RWPE2 (cell line): ENCODE measurements at regions not wholly inside any gene's neighbourhood (a gene's known extent, or its start where the extent isn't known, plus 50 kb on each side); places are given as distances from the start of the nearest gene placed in this dataset.

Source experiments
- ATAC-seq: fragments of 200-7000 bp; cut with Tn5 transposase; 3 replicates; pipeline ENCODE4 v1.9.1; 2021; ENCODE audit warnings: low read depth
- DNase-seq: peaks from one replicate; pipeline ENCODE4 v3.0.0-alpha.2; 2020; ENCODE audit warnings: low spot score
- H3K27ac ChIP-seq: fragments of 450-650 bp; 2 replicates; pipeline ENCODE4 v1.5.1; 2017; ENCODE audit warnings: mild to moderate bottlenecking; ENCODE audit not compliant: poor library complexity, severe bottlenecking
- H3K27me3 ChIP-seq: fragments of 250-450 bp; sonication (Bioruptor Pico); 2 replicates; pipeline ENCODE4 v1.5.1; 2021; ENCODE audit warnings: mild to moderate bottlenecking, moderate library complexity; ENCODE audit not compliant: insufficient read depth, poor library complexity, severe bottlenecking
- H3K36me3 ChIP-seq: fragments of 250-450 bp; sonication (Bioruptor Pico); 2 replicates; pipeline ENCODE4 v1.5.1; 2020; ENCODE audit warnings: low read depth, mild to moderate bottlenecking, moderate library complexity
- H3K4me1 ChIP-seq: fragments of 250-450 bp; sonication (Bioruptor Pico); 2 replicates; pipeline ENCODE4 v1.5.1; 2021; ENCODE audit warnings: mild to moderate bottlenecking, moderate library complexity; ENCODE audit not compliant: insufficient read depth, poor library complexity, severe bottlenecking
- H3K4me3 ChIP-seq: fragments of 250-450 bp; sonication (Bioruptor Pico); 2 replicates; pipeline ENCODE4 v1.5.1; 2021; ENCODE audit warnings: mild to moderate bottlenecking, moderate library complexity; ENCODE audit not compliant: severe bottlenecking
- H3K9me3 ChIP-seq: fragments of 250-450 bp; sonication (Bioruptor Pico); 2 replicates; pipeline ENCODE4 v1.5.1; 2021; ENCODE audit warnings: mild to moderate bottlenecking, moderate library complexity; ENCODE audit not compliant: severe bottlenecking
- TF ChIP-seq, protein P1 (sequence below): fragments of 450-650 bp; IDR thresholded peaks from one replicate; pipeline ENCODE4 v1.5.1; 2017; ENCODE audit warnings: mild to moderate bottlenecking, moderate library complexity; ENCODE audit not compliant: poor library complexity, severe bottlenecking

DNA sequence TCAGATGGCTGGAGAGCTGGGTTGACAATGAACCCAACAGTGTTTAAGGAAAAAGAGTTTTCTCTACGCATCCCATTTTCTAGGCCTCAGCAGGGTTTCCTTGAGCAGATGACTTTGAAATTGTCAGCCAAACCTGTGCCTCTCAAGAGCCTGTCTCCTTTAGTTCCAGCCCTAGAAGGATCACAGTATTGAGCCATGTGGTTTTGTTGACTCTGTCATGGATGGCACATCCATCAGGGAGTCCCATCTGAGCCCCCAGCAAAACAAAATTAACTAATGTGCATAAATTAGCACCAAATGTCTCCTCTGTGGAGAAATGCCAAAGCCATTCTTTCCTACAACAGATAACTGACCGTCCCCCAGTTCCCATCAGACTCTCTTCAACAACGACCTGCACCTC is 103.8 kb upstream of the BLID start:
- DNase-seq (no peak), ATAC-seq (no peak)
- no peak overlapping the region for H3K4me3 ChIP-seq
- H3K27ac ChIP-seq: no peak overlapping the region
- no peaks in the 10 kb centered on the region for H3K36me3 ChIP-seq
- no peaks in the 10 kb centered on the region for H3K27me3 ChIP-seq
- H3K9me3 ChIP-seq: no peaks in the 10 kb centered on the region
- H3K4me1 ChIP-seq: no peaks in the 10 kb centered on the region
- TF ChIP-seq, protein P1, sequence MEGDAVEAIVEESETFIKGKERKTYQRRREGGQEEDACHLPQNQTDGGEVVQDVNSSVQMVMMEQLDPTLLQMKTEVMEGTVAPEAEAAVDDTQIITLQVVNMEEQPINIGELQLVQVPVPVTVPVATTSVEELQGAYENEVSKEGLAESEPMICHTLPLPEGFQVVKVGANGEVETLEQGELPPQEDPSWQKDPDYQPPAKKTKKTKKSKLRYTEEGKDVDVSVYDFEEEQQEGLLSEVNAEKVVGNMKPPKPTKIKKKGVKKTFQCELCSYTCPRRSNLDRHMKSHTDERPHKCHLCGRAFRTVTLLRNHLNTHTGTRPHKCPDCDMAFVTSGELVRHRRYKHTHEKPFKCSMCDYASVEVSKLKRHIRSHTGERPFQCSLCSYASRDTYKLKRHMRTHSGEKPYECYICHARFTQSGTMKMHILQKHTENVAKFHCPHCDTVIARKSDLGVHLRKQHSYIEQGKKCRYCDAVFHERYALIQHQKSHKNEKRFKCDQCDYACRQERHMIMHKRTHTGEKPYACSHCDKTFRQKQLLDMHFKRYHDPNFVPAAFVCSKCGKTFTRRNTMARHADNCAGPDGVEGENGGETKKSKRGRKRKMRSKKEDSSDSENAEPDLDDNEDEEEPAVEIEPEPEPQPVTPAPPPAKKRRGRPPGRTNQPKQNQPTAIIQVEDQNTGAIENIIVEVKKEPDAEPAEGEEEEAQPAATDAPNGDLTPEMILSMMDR: no peak

DNA sequence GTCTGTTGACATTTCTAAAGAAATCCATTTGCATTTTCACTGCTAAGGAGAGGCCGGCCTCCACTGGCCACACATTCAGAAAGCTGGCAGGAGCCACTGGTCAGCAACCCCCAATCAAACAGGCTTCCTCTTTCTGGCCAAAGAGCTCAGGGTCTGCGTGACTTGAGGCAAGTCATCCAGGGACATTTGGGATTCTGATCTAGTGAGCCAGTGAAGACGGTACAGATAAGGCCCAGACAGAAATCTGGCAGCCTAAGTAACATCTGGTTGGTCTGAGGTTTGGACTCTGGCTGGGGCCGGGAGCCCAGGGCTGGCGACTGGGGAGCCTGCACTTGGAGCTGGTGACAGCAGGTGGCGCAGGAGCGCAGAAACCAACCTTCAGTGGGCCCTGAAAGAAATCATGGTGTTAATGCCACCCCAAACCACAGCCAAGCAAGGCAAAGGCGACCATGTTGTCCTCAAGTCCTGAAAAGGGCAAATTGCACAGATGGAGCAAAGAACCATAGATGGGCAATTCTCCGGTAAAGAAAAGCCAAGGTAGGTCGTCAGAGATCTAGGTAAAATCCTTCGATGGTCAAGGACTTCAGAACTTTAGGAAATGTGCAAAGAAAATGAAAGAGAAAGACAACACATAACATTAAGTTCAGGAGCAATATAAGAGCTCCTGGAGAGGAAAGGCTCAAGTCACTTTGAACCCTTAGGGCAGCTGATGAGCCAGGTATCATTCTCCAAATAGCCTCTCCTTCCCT is 99.4 kb upstream of the BLID start:
- no peaks in the 10 kb centered on the region for H3K36me3 ChIP-seq
- no peak overlapping the region for H3K27ac ChIP-seq
- H3K4me3 ChIP-seq: no peak overlapping the region
- ATAC-seq (peak; percentile 88), DNase-seq (no peak)
- TF ChIP-seq, protein P1: peak; percentile 92
- H3K27me3 ChIP-seq: no peaks in the 10 kb centered on the region
- H3K9me3 ChIP-seq: no peaks in the 10 kb centered on the region
- peaks cover 4% of the 10 kb centered on the region for H3K4me1 ChIP-seq

DNA sequence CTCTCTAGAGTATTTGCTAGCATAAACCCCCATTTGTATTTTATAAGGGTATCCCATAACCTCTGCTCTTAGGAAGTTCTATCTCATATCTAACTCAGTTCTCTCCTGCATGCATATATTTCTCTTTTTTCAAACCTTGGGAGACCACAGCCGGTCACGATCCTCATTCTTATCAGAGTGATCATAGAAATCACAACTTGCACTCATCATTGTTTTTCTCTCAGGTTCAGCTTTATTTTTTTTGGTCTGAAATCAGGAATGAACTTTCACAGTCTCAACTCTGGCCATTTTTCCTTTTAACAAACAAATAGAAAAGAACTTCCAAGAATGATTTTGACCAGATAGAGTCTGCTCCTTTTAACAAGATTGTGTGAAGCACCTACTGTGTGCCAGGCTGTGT is 98.6 kb upstream of the BLID start:
- TF ChIP-seq, protein P1: no peak

DNA sequence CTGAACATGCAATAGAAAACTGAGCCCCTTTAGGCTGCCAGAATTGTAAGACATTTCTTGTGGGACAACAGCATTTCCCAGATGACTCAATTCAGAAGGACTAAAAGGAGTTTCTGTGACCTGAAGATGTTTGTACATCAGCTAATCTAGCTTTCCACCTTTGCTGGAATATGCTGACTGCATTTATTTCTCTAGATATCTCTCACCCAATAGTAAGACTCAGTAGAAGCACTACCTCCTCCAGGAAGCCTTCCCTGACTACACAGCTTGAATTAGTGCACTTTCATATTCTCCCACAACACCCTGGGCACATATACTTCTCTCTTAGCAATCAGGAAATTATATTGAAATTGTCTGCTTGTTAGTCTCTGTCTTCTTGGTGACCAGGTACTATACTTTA is 98.1 kb upstream of the BLID start:
- ATAC-seq (no peak), DNase-seq (no peak)
- TF ChIP-seq, protein P1: no peak
- Histone ChIP-seq H3K4me3 (no peak overlapping the region), H3K27ac (no peak overlapping the region), H3K36me3 (no peaks in the 10 kb centered on the region), H3K4me1 (peaks cover 7% of the 10 kb centered on the region), H3K27me3 (no peaks in the 10 kb centered on the region), H3K9me3 (no peaks in the 10 kb centered on the region)

More for the DNA sequence above, 98.6 kb upstream of the BLID start:
- no peaks in the 10 kb centered on the region for H3K9me3 ChIP-seq
- no peaks in the 10 kb centered on the region for H3K36me3 ChIP-seq
- no peak for ATAC-seq
- peaks cover 7% of the 10 kb centered on the region for H3K4me1 ChIP-seq
- no peak overlapping the region for H3K4me3 ChIP-seq
- H3K27me3 ChIP-seq: no peaks in the 10 kb centered on the region
- H3K27ac ChIP-seq: no peak overlapping the region
- DNase-seq: no peak

DNA sequence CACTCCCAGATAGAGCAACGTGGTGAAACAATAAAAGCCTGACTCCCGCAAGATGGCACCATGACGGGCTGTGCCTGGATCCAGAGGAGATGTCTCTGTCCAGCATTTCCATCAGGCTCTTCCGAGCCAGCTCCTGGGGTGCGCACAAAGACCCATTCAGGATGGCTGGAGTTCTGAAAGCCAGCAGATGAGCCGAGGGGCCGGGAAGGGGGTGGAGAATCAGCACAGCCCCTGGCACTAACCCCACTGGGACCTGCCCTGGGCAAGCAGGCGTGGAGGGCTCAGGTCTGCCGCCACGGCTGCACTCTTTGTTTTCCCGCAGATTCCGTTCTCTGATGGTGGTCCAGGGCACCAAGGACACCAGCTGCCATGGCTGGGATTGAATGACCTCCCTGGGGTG is 97.2 kb upstream of the BLID start:
- no peak for ATAC-seq
- H3K4me1 ChIP-seq: peaks cover 7% of the 10 kb centered on the region
- no peak overlapping the region for H3K27ac ChIP-seq

More for the DNA sequence above, 97.2 kb upstream of the BLID start:
- TF ChIP-seq, protein P1: no peak
- Histone ChIP-seq H3K36me3 (no peaks in the 10 kb centered on the region), H3K4me3 (no peak overlapping the region), H3K27me3 (no peaks in the 10 kb centered on the region), H3K9me3 (no peaks in the 10 kb centered on the region)
- DNase-seq: no peak
